Natural killer cell treated with Interleukin-12 subunit alpha and Interleukin-12 subunit beta and Interleukin-15 and Interleukin-18, amount 100 ng/mL, for 72 hours (primary cell): ENCODE measurements at regions not wholly inside any gene's neighbourhood (a gene's known extent, or its start where the extent isn't known, plus 50 kb on each side); places are given as distances from the start of the nearest gene placed in this dataset.

Experiments
- ATAC-seq, 2 donors: fragments of 150-1000 bp; cut with Tn5 transposase in 1 of 2; sonication (Bioruptor Pico), chemical (Tn5 transposase) in 1 of 2; 2 replicates each; pipeline ENCODE4 v1.10.0; 2021
- DNase-seq: peaks from one replicate; pipeline ENCODE4 v3.0.0; 2022; ENCODE audit warnings: low spot score
- H3K27ac Mint-ChIP-seq, 2 donors: 1 replicate in 1 of 2; 2 replicates in 1 of 2; pipeline ENCODE4 v1.8.0; 2022; ENCODE audit warnings: mixed read lengths in 2 of 2, mild to moderate bottlenecking in 1 of 2, moderate library complexity in 1 of 2
- H3K27me3 Mint-ChIP-seq, 2 donors: 1 replicate in 1 of 2; 2 replicates in 1 of 2; pipeline ENCODE4 v1.8.0; 2022; ENCODE audit warnings: mixed read lengths in 2 of 2
- H3K36me3 Mint-ChIP-seq: one replicate; pipeline ENCODE4 v1.8.0; 2022; ENCODE audit warnings: mixed read lengths
- H3K4me1 Mint-ChIP-seq, 2 donors: 1 replicate in 1 of 2; 2 replicates in 1 of 2; pipeline ENCODE4 v1.8.0; 2022; ENCODE audit warnings: low read depth in 2 of 2, mixed read lengths in 2 of 2, mild to moderate bottlenecking in 1 of 2
- H3K4me3 Mint-ChIP-seq: one replicate; pipeline ENCODE4 v1.8.0; 2022; ENCODE audit warnings: mixed read lengths
- H3K9me3 Mint-ChIP-seq: 2 replicates; pipeline ENCODE4 v1.8.0; 2022; ENCODE audit warnings: mixed read lengths

GRCh38 chr20:4609511-4609910, 76.7 kb upstream of the PRNP start:
- H3K36me3 Mint-ChIP-seq = no peaks in the 10 kb centered on the region
- H3K4me1 Mint-ChIP-seq = peaks cover 4% of the 10 kb centered on the region in 2 donors
- H3K4me3 Mint-ChIP-seq = no peak overlapping the region
- H3K27ac Mint-ChIP-seq = no peak overlapping the region
- no peak for DNase-seq
- no peak for ATAC-seq
- H3K9me3 Mint-ChIP-seq = no peaks in the 10 kb centered on the region
- H3K27me3 Mint-ChIP-seq = peaks cover 12 to 13% of the 10 kb centered on the region in 2 donors

GRCh38 chr20:4608861-4609260, 77.4 kb upstream of the PRNP start:
- Mint-ChIP-seq H3K4me1 (peaks cover 2 to 4% of the 10 kb centered on the region in 2 donors), H3K4me3 (no peak overlapping the region), H3K27ac (no peak overlapping the region), H3K27me3 (peaks cover 15 to 16% of the 10 kb centered on the region in 2 donors), H3K36me3 (no peaks in the 10 kb centered on the region), H3K9me3 (no peaks in the 10 kb centered on the region)
- DNase-seq (no peak), ATAC-seq (peak in 1 of 2 donors; percentile 37)

GRCh38 chr20:4607287-4607713, 79.0 kb upstream of the PRNP start:
- no peak overlapping the region for H3K4me3 Mint-ChIP-seq
- peaks cover 2 to 4% of the 10 kb centered on the region in 2 donors for H3K4me1 Mint-ChIP-seq
- H3K9me3 Mint-ChIP-seq = no peaks in the 10 kb centered on the region
- H3K27ac Mint-ChIP-seq = no peak overlapping the region
- ATAC-seq = peak; percentile 65 to 72
- no peaks in the 10 kb centered on the region for H3K36me3 Mint-ChIP-seq
- peak; percentile 77 for DNase-seq
- H3K27me3 Mint-ChIP-seq = peaks cover 17 to 20% of the 10 kb centered on the region in 2 donors

GRCh38 chr20:4606051-4606450, 80.2 kb upstream of the PRNP start:
- ATAC-seq = no peak
- no peak overlapping the region for H3K27ac Mint-ChIP-seq
- no peak for DNase-seq
- peaks cover 18 to 27% of the 10 kb centered on the region in 2 donors for H3K27me3 Mint-ChIP-seq
- H3K4me1 Mint-ChIP-seq = peaks cover 2 to 4% of the 10 kb centered on the region in 2 donors
- H3K4me3 Mint-ChIP-seq = no peak overlapping the region
- H3K36me3 Mint-ChIP-seq = no peaks in the 10 kb centered on the region
- no peaks in the 10 kb centered on the region for H3K9me3 Mint-ChIP-seq

GRCh38 chr20:4605166-4605565, 81.1 kb upstream of the PRNP start:
- Mint-ChIP-seq H3K9me3 (no peaks in the 10 kb centered on the region), H3K4me1 (peaks cover 2 to 4% of the 10 kb centered on the region in 2 donors), H3K4me3 (no peak overlapping the region), H3K27ac (no peak overlapping the region), H3K36me3 (no peaks in the 10 kb centered on the region), H3K27me3 (peaks cover 24 to 36% of the 10 kb centered on the region in 2 donors)
- DNase-seq = no peak
- ATAC-seq = no peak

GRCh38 chr20:4604580-4604979, 81.7 kb upstream of the PRNP start:
- no peak overlapping the region for H3K4me3 Mint-ChIP-seq
- no peak for DNase-seq
- ATAC-seq = no peak
- H3K9me3 Mint-ChIP-seq = no peaks in the 10 kb centered on the region
- no peak overlapping the region for H3K27ac Mint-ChIP-seq
- H3K4me1 Mint-ChIP-seq = peaks cover 2 to 4% of the 10 kb centered on the region in 2 donors
- H3K27me3 Mint-ChIP-seq = peaks cover 26 to 38% of the 10 kb centered on the region in 2 donors
- H3K36me3 Mint-ChIP-seq = no peaks in the 10 kb centered on the region

GRCh38 chr20:4603724-4604123, 82.5 kb upstream of the PRNP start:
- no peaks in the 10 kb centered on the region for H3K9me3 Mint-ChIP-seq
- H3K36me3 Mint-ChIP-seq = no peaks in the 10 kb centered on the region
- no peak overlapping the region for H3K4me3 Mint-ChIP-seq
- H3K27ac Mint-ChIP-seq = no peak overlapping the region
- H3K27me3 Mint-ChIP-seq = peaks cover 31 to 45% of the 10 kb centered on the region in 2 donors
- peaks cover 2 to 4% of the 10 kb centered on the region in 2 donors for H3K4me1 Mint-ChIP-seq
- no peak for ATAC-seq
- no peak for DNase-seq

GRCh38 chr20:4602297-4602631, 84.0 kb upstream of the PRNP start:
- H3K9me3 Mint-ChIP-seq = no peaks in the 10 kb centered on the region
- ATAC-seq (no peak), DNase-seq (no peak)
- H3K27ac Mint-ChIP-seq = no peak overlapping the region
- peaks cover 35 to 58% of the 10 kb centered on the region in 2 donors for H3K27me3 Mint-ChIP-seq
- peaks cover 2 to 3% of the 10 kb centered on the region in 2 donors for H3K4me1 Mint-ChIP-seq
- no peaks in the 10 kb centered on the region for H3K36me3 Mint-ChIP-seq
- no peak overlapping the region for H3K4me3 Mint-ChIP-seq

GRCh38 chr20:4601630-4602296, 84.5 kb upstream of the PRNP start:
- H3K27ac Mint-ChIP-seq = no peak overlapping the region
- ATAC-seq (no peak), DNase-seq (no peak)
- no peaks in the 10 kb centered on the region for H3K36me3 Mint-ChIP-seq
- peaks cover 38 to 58% of the 10 kb centered on the region in 2 donors for H3K27me3 Mint-ChIP-seq
- no peaks in the 10 kb centered on the region for H3K4me1 Mint-ChIP-seq
- H3K4me3 Mint-ChIP-seq = no peak overlapping the region
- no peaks in the 10 kb centered on the region for H3K9me3 Mint-ChIP-seq

- H3K27ac Mint-ChIP-seq = no peak overlapping the region
- DNase-seq (no peak), ATAC-seq (no peak)
- peaks cover 41 to 57% of the 10 kb centered on the region in 2 donors for H3K27me3 Mint-ChIP-seq
- no peaks in the 10 kb centered on the region for H3K36me3 Mint-ChIP-seq
- H3K4me3 Mint-ChIP-seq = no peak overlapping the region
- H3K4me1 Mint-ChIP-seq = no peaks in the 10 kb centered on the region
- H3K9me3 Mint-ChIP-seq = no peaks in the 10 kb centered on the region
Measured at GRCh38 chr20:4600308-4601014, 85.8 kb upstream of the PRNP start.

GRCh38 chr20:4597215-4597614, 89.0 kb upstream of the PRNP start:
- DNase-seq (no peak), ATAC-seq (no peak)
- Mint-ChIP-seq H3K27ac (no peak overlapping the region), H3K36me3 (no peaks in the 10 kb centered on the region), H3K27me3 (peaks cover 42 to 49% of the 10 kb centered on the region in 2 donors), H3K4me3 (no peak overlapping the region), H3K9me3 (no peaks in the 10 kb centered on the region), H3K4me1 (peaks cover 6% of the 10 kb centered on the region in 2 donors)

- Mint-ChIP-seq H3K9me3 (no peaks in the 10 kb centered on the region), H3K36me3 (no peaks in the 10 kb centered on the region), H3K4me1 (peaks cover 6% of the 10 kb centered on the region in 2 donors), H3K4me3 (peak overlapping the region; percentile 68), H3K27me3 (peaks cover 18 to 28% of the 10 kb centered on the region in 2 donors), H3K27ac (no peak overlapping the region)
- DNase-seq = no peak
- ATAC-seq = no peak
Measured at GRCh38 chr20:4593149-4593525, 93.1 kb upstream of the PRNP start.

GRCh38 chr20:4592316-4593148, 93.7 kb upstream of the PRNP start:
- Mint-ChIP-seq H3K36me3 (no peaks in the 10 kb centered on the region), H3K27me3 (peaks cover 12 to 25% of the 10 kb centered on the region in 2 donors), H3K4me3 (peak overlapping the region; percentile 68), H3K27ac (no peak overlapping the region), H3K9me3 (no peaks in the 10 kb centered on the region), H3K4me1 (peaks cover 6% of the 10 kb centered on the region in 2 donors)
- DNase-seq = peak; percentile 66
- peak; percentile 80 to 84 for ATAC-seq

GRCh38 chr20:4591975-4592315, 94.3 kb upstream of the PRNP start:
- Mint-ChIP-seq H3K36me3 (no peaks in the 10 kb centered on the region), H3K4me1 (peaks cover 6% of the 10 kb centered on the region in 2 donors), H3K4me3 (no peak overlapping the region), H3K27me3 (peaks cover 6 to 21% of the 10 kb centered on the region in 2 donors), H3K9me3 (no peaks in the 10 kb centered on the region), H3K27ac (no peak overlapping the region)
- DNase-seq (no peak), ATAC-seq (peak in 1 of 2 donors; percentile 36)
